ENCODE measurements at regions not wholly inside any gene's neighbourhood (a gene's known extent, or its start where the extent isn't known, plus 50 kb on each side); places are given as distances from the start of the nearest gene placed in this dataset.

DNA sequence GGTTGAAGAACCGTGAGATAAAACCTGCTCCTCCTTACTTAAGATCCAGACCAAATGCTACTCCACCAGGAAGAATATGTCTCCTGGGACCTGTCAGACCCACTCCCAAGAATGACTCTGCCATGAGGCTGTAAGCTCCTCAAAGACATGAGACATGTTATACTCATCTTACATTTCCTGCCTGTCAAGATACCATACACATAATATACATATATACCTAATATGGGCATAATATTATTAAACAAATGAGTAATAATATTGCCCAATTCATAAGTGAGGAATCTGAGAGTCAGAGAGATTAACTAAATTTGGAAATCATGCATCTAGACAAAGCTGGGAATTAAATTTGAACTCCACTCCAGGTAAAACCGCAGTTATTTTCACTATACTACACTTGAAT lies 634.9 kb downstream of the LMO4 start:
- no peaks in the 10 kb centered on the region for H3K9me3 ChIP-seq
- no peak for TF ChIP-seq CTCF (IDR thresholded peaks at IDR 0.05; ENCODE audit: insufficient read depth in 1 of 2, low read depth in 1 of 2, low read length in 1 of 2, severe bottlenecking in 1 of 2, unreplicated experiment in 1 of 2)
- H3K4me1 ChIP-seq: no peaks in the 10 kb centered on the region
- H3K27me3 Mint-ChIP-seq (ENCODE audit: insufficient read depth, unreplicated experiment): no peaks in the 10 kb centered on the region
- BruUV-seq (replicated peaks): no TSS peak
- H3K4me3 Mint-ChIP-seq (ENCODE audit: unreplicated experiment): no peak overlapping the region
- no peak overlapping the region for H3K4me3 ChIP-seq (ENCODE audit: low read depth, low read length)
- no peaks in the 10 kb centered on the region for H3K36me3 Mint-ChIP-seq (ENCODE audit: insufficient read depth, unreplicated experiment)
- H3K4me1 Mint-ChIP-seq (ENCODE audit: low read depth, unreplicated experiment): no peaks in the 10 kb centered on the region
- H3K9me3 Mint-ChIP-seq (ENCODE audit: unreplicated experiment): no peaks in the 10 kb centered on the region
- ChIA-PET POLR2A (no interaction called here), CTCF (no interaction called here)
- no peaks in the 10 kb centered on the region for H3K36me3 ChIP-seq (ENCODE audit: control insufficient read depth, insufficient read depth, low read length)
- no peak for DNase-seq
- H3K27me3 ChIP-seq (replicated peaks; ENCODE audit: control insufficient read depth, insufficient read depth, low read length): no peaks in the 10 kb centered on the region
- no peak overlapping the region for H3K27ac Mint-ChIP-seq (ENCODE audit: unreplicated experiment)
- intact Hi-C loops (cut with micrococcal nuclease; ENCODE audit: unreplicated experiment): no loop called here

- no peaks in the 10 kb centered on the region for H3K4me1 Mint-ChIP-seq (ENCODE audit: low read depth, unreplicated experiment)
- no peaks in the 10 kb centered on the region for H3K9me3 Mint-ChIP-seq (ENCODE audit: unreplicated experiment)
- no peak overlapping the region for H3K4me3 Mint-ChIP-seq (ENCODE audit: unreplicated experiment)
- ChIA-PET CTCF (no interaction called here), POLR2A (no interaction called here)
- Histone ChIP-seq H3K27me3 (replicated peaks; ENCODE audit: control insufficient read depth, insufficient read depth, low read length) (no peaks in the 10 kb centered on the region), H3K36me3 (ENCODE audit: control insufficient read depth, insufficient read depth, low read length) (no peaks in the 10 kb centered on the region), H3K4me1 (no peaks in the 10 kb centered on the region), H3K4me3 (ENCODE audit: low read depth, low read length) (no peak overlapping the region), H3K9me3 (no peaks in the 10 kb centered on the region)
- H3K36me3 Mint-ChIP-seq (ENCODE audit: insufficient read depth, unreplicated experiment): no peaks in the 10 kb centered on the region
- BruUV-seq (replicated peaks): no TSS peak
- no peak for DNase-seq
- intact Hi-C loops (cut with micrococcal nuclease; ENCODE audit: unreplicated experiment): no loop called here
- H3K27ac Mint-ChIP-seq (ENCODE audit: unreplicated experiment): no peak overlapping the region
- no peak for TF ChIP-seq CTCF (IDR thresholded peaks at IDR 0.05; ENCODE audit: insufficient read depth in 1 of 2, low read depth in 1 of 2, low read length in 1 of 2, severe bottlenecking in 1 of 2, unreplicated experiment in 1 of 2)
- H3K27me3 Mint-ChIP-seq (ENCODE audit: insufficient read depth, unreplicated experiment): no peaks in the 10 kb centered on the region
Measured at GRCh38 chr1:87965193-87965592, 636.5 kb downstream of the LMO4 start.

DNA sequence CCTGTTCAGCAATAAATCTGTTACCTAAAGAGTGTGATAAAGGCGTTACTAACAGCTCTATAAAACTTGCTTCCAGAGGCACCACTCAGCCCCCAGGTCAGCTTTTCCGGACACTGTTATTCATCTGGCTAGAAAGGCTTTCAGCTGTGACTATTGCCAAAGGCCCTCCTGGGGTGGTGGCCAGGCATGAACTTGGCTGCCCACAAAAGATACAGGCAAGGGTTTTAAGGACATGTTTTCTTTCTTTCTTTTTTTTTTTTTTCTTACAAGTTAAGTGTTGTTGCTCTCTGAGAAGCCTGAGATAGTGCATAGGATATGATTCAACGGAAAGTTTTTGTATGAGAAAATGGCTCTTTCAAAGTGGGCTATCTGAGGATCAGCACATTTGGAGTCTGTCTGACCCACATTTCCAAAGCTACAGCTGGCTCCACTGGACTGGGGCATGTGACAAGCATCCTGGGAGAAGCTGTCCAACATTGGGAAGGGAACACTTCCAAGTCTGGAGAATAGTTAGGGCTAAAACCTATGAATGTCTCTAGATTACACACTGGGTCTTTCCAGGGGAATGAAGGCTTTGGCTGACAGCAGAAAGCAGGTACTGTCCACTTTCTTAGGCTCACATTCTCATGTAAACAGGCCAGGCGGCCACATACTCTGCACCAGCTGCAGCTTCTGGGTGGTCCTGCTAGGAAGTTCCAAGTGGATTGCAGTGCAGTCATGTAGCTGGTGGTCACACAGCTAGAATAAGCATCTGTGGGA lies 639.7 kb downstream of the LMO4 start:
- Histone ChIP-seq H3K27me3 (replicated peaks; ENCODE audit: control insufficient read depth, insufficient read depth, low read length) (no peaks in the 10 kb centered on the region), H3K4me1 (no peaks in the 10 kb centered on the region), H3K4me3 (ENCODE audit: low read depth, low read length) (no peak overlapping the region), H3K36me3 (ENCODE audit: control insufficient read depth, insufficient read depth, low read length) (no peaks in the 10 kb centered on the region), H3K9me3 (no peaks in the 10 kb centered on the region)
- BruUV-seq (replicated peaks): no TSS peak
- Mint-ChIP-seq H3K4me3 (ENCODE audit: unreplicated experiment) (no peak overlapping the region), H3K27me3 (ENCODE audit: insufficient read depth, unreplicated experiment) (no peaks in the 10 kb centered on the region), H3K27ac (ENCODE audit: unreplicated experiment) (no peak overlapping the region), H3K36me3 (ENCODE audit: insufficient read depth, unreplicated experiment) (no peaks in the 10 kb centered on the region), H3K4me1 (ENCODE audit: low read depth, unreplicated experiment) (no peaks in the 10 kb centered on the region), H3K9me3 (ENCODE audit: unreplicated experiment) (no peaks in the 10 kb centered on the region)
- TF ChIP-seq CTCF (IDR thresholded peaks at IDR 0.05; ENCODE audit: insufficient read depth in 1 of 2, low read depth in 1 of 2, low read length in 1 of 2, severe bottlenecking in 1 of 2, unreplicated experiment in 1 of 2): no peak
- DNase-seq: no peak
- POLR2A ChIA-PET: no interaction called here
- CTCF ChIA-PET: no interaction called here
- intact Hi-C loops (cut with micrococcal nuclease; ENCODE audit: unreplicated experiment): no loop called here

Measured in Caco-2 (cell line).